ENCODE measurements at regions not wholly inside any gene's neighbourhood (a gene's known extent, or its start where the extent isn't known, plus 50 kb on each side); places are given as distances from the start of the nearest gene placed in this dataset.

DNA sequence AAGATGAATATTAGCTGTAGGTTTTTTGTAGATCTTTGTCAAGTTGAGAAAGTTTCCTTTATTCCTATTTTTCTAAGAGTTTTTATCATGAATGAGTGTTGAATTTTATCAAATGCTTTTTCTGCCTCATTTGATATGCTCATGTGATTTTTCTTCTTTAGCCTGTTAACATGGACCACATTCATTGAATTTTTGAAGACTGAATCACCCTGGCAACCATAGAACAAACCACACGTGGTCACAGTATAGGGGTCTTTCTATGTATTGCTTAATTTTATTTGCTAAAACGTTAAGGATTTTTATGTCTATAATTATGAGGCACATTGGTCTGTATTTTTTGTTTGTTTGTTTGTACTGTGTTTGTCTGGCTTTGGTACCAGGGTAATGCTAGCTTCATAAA, 201.7 kb upstream of the CWC22 start:
- peak; percentile 61 for DNase-seq (ENCODE audit: low read depth)

DNA sequence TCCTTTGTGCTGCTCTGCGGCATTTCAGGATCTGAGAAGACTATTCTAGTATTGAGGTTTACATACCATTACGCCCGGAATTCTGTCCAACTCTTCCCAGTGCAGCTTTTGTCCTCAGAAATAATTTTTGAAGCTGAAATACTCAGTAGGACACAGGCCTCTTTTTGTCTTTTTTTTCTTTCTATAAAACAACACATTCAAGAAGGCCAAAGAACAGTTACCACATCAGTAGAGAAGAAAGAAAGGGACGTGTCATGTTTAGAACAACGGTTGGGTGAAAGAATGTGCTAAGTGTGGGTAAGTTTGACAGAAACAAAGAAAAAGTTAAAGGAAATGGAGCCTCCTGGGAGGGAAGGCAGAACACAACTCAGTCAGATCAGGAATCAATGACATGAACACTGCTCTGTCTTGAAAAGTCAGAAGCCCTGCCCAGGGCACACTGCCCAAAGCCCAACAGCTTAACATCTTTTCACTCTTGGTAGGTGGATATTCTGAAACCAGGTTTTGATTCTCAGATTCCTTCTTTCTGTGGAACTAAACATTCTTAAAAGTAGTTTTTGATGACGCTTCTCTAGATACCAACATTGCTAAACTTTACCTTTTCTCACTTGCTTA, 198.6 kb upstream of the CWC22 start:
- DNase-seq (ENCODE audit: low read depth), result no peak

DNA sequence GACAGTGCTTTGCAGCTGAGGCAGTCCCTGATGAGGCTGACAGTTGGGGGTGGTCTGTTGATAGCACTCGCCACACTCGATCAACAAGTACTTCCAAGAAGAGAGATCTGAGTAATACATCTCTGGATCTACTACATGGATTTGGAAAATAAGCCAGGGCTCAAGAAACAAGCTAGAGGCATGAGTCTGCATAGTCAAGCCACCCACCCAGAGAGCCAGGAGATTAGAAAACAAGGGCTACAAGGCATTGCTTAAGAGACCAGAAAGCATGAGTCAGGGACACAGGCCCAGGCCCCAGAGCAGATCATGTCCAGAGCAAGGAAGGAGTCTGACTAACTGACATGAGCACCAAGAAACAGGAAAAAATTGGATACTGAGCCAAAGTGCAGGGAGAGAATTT, 196.9 kb upstream of the CWC22 start:
- peak; percentile 32 for DNase-seq (ENCODE audit: low read depth)

DNA sequence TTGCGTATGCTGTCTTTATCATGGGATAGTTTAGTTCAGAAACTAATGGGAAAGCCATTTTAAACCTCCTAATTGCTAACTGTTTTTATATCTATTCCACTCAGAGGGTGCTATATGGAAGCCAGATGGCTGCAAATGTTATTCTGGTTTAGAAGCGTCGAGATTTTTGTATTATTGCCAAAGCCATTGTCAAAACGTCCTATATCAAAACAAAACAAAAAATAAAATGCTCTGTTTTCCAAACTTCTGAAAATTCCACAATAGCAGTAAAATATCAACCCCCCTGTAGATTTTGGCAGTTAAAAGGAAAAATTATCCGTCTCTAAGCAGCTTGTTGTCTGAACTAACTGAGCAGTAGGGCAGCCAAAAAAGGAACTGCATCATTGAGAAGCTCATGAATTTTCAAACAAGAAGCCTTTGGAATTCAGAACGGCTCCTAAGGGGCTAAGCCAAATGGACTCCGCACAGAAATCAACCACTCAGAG, 195.4 kb upstream of the CWC22 start:
- DNase-seq (ENCODE audit: low read depth), result no peak

DNA sequence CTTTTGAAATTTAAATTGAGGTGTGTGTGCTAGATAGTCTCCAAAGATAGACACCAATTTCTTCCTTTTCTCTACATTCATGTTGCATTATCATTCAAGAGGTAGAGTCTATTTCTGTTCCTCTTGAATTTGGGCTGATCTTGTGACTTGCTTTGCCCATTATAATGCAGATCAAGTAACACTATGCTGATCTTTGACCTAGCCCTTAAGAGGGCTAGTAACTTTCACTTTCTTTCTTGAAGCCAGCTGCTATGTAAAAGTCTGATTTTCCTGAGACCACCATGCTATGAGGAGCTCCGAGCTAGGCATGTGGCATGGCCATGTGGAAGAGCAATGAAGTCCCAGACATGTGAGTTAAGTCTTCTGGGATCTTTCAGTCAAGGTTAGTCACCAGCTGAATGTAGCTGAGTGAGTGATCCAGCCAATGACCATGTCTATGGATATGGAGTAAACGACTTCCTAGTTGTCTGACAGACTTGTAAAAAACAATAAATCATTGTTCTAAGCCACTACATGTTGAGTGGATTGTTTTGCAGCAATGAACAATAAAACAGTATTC, 189.4 kb upstream of the CWC22 start:
- DNase-seq (ENCODE audit: low read depth), result no peak

DNA sequence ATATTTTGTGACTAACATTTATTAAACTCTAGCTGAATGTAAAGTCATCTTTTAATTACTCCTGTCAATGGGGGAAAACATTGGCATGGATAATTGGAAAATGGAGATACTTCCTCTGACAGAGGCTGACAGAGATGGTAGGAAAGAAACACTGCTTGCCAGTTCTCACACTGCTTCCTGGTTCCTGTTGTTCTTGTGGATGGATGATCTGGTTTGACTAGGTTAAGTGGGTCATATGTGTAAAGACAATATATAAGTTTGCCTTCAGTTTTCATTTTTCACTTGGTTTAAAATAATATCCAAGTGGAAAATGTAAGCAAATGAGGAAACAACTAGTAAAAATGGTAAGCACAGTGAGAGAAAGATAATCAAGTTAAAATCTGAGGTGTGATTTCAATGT, 188.8 kb upstream of the CWC22 start:
- DNase-seq (ENCODE audit: low read depth), result no peak

DNA sequence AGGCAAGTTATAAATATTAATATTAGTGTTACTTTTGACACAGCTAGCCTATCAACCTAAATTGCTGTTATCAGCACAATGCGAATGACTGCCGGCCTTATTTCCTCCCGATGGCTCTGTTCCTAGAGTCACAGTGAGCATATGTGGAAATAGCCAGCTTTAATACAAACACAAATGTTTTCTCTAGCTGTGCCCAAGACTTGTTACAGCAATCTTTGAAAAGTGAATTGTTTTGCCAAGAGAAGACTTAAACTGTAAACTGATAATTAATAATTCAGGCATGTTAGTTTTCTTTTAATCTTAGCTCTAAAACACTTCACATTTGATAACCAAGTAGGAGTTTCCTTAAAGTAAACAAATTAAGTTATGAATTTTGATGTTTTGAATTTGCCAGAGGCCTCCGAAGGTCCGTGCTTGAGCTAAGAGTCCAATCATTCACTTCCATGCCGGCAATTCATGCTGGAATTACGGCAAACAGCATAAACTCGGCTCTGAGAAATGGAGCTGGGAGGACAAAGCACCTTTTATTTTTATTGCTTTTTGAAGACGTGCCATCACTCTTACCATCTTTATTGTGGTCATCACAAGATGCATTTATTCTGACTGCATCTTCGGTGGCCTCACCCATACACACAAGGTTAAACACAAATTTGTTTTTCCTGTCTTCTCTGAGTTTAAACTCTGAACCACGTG, 184.5 kb upstream of the CWC22 start:
- no peak for DNase-seq (ENCODE audit: low read depth)

DNA sequence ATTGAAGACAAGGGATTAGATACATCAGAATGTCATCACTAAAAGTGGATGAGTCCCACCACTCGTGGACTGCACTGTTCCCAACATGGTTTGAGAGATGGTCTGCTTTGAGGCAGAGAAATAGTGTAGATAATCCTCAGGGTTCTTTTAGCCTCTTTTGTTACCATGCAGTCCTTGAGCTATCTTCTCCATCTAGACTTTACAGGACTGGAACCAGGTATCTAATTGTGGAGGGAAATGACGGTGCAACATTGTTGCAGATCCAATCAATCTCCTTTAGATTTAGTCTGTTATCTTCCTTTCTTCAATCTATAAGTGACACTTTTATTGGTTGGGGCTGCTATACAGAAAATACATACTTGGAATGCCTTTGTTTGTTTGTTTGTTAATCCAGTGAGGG, 183.8 kb upstream of the CWC22 start:
- DNase-seq (ENCODE audit: low read depth), result no peak

DNA sequence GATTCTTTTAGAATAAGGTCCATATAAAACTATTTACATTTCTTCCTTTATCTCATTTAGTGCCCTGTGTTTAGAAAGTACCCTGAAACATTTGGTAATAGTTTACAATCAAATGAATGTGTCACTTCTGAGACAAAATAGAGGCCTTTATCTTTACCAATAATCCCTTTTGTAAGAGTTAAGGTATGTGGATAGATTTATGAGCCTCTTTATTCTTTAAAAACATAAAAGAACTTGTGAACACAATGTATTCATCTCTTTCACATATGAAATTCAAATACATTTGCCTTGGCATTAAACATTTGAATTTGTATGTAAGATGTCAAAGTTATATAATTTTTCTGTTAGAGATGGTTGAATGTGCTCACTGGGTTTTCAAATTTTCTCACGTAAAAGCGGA, 180.5 kb upstream of the CWC22 start:
- no peak for DNase-seq (ENCODE audit: low read depth)

DNA sequence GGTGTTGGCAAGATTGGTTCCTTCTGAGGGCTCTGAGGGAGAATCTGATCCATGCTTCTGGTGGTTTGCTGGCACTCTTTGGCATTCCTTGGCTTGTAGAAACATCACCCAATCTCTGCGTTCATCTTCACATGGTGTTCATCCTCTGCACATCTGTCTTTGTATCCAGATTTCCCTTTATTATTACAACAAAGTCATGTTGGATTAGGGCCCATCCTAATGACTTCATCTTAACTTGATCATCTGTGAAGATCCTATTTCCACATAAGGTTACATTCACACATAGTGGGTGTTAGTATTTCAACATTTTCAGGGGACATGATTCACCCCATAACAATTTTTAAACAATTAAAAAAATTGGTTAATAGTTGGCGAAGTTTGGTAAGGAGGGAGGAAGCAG, 177.4 kb upstream of the CWC22 start:
- peak; percentile 50 for DNase-seq (ENCODE audit: low read depth)

DNA sequence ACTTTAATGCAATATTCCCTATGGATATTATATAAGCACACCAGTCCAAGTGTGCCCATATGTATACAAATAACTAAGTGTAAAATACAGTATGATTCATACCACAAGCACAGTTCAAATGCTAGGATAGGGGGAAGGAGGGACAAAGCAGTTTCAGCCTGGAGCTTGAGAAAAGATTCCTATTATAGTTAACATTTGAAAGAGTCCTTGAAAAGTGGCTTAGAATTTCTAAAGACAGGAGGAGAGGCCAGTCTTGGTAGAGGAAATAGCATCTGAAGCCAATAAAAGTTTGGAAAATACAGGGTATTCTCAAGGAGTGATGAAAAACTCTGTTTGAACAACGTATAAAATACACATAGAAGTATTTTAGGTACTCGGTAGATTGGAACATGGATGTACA, 173.4 kb upstream of the CWC22 start:
- DNase-seq (ENCODE audit: low read depth), result no peak

DNA sequence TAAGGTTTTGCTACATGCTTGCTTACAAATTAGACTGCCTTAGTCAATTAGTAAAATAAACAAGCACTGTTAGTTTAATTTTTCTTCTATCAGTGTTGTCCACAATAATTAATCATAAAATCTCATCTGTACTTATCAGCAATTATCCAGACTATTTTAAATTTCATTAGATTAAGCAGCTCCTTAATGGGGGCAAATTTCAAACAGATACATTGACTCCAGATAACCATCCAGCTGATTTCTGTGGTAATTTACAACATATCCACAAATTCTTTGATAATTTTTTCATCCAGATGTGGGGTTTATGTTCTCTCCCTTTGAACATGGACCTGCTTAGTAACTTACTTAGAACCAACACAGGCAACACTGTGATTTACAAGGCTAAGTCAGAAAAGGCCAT, 170.4 kb upstream of the CWC22 start:
- no peak for DNase-seq (ENCODE audit: low read depth)

DNA sequence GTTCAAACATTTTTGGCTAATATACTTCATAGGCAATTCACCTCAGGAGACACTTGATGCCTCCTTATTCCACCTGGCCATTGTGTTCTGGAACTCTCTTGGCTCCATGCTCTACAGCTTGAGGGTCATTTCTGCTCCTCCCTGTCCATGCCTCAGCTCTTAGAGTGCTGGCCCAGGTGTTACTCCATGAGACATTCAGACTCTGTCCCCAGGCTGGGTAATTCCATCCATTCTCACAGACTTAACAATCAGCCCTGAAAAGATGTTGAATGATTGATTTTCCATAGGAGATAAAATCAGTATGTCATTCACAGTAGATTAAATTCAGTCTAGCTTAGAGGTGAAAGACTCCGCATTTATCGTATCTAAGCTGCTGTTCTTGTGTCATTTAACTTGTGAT, 168.6 kb upstream of the CWC22 start:
- DNase-seq (ENCODE audit: low read depth), result no peak

DNA sequence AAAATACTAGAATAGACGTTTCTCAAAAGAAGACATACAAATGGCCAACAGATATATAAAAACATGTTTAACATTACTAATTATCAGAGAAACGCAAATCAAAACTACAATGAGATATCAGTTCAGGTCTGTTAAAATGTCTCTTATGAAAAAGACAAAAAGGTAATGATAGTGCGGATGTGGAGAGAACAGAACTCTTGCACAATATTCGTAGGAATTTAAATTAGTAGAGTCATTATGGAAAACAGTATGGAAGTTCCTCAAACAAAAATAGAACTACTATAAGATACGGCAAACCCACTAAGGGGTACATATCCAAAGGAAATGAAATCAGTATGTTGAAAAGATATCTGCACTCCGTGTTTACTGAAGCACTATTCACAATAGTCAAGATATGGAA, 167.5 kb upstream of the CWC22 start:
- DNase-seq (ENCODE audit: low read depth), result no peak

DNA sequence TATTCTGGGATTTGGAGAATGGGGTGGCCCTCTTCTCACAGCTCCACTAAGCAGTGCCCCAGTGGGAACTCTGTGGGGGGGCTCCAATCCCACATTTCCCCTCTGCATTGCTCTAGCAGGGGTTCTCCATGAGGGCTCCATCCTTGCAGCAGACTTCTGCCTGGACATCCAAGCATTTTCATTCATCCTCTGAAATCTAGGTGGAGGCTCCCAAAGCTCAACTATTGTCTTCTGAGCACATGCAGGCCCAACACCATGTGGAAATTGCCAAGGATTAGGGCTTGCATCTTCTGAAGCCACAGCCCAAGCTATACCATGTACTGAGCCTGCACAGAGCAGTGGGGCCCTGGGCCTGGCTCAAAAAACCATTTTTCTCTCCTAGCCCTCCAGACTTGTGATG, 162.4 kb upstream of the CWC22 start:
- DNase-seq (ENCODE audit: low read depth), result no peak

DNA sequence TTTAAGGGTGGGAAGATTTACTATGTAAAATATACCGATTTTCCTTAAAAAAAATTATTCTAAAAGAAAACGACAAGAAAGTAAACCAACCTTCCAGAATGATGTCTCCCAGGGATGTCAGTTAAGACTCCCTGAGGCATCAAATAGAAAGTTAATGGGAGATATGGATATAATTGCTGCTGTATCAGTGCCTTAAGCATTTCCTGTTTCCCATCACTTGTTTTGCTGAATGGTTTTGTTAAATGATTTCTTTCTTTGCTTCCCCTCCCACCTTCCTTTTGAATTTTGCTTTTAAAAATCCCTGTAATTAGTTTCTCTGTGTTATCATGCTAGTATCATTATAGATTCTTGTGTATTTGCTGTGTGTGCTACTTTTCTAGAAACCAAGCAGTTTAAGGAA, 154.3 kb upstream of the CWC22 start:
- DNase-seq (ENCODE audit: low read depth), result peak; percentile 2

DNA sequence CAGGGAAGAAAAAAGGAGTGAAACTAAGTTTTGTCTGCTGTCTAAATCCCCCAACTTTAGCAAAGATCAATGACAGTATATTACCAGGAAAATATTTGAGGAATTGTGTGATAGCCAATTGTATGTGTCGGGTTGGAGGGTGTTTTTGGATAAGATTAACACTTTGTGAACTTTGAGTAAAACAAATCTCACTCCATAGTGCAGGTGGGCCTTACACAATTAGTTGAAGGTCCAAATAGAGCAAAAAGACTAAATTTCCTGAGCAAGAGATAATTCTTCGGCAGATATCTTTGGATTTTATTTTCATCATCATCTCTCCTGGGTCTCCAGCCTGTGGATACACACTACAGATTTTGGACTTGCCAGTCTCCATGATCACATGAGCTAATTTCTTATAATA, 152.8 kb upstream of the CWC22 start:
- DNase-seq (ENCODE audit: low read depth), result no peak

DNA sequence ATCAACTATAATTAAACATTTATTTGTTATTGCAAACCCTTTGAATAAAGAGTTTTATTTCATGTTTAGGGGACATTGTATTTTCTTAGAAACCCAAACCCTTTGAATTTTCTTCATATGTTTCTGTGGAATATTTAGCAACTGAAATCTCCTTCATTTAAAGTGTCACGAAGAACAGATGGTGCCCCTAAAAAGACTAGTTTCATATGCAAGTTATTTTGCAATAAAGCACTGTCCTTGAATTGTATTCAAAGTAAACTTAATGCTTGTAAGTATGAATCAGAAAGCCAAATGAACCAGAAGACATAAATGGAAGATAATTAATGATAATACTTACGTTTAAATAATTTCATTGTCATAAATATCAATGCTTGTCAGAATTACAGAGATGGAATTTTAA, 151.9 kb upstream of the CWC22 start:
- no peak for DNase-seq (ENCODE audit: low read depth)

DNA sequence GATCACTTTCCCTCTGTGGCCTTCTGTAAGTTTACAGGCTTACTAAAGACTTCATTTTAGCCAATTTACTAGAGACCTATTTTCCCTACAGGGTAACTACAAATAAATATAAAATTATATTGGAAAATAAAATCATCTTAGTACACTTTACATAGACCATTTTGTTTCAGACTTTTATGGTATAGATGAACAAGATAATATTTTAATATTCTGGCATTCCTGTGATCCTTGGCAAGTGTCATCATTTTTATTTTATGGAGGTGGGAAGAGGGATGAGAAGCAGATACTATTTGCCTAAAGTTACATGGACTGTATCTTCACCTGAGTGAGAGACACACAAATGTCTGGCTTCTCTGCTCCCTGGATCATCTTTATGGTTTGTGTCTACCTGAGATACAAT, 149.6 kb upstream of the CWC22 start:
- no peak for DNase-seq (ENCODE audit: low read depth)

DNA sequence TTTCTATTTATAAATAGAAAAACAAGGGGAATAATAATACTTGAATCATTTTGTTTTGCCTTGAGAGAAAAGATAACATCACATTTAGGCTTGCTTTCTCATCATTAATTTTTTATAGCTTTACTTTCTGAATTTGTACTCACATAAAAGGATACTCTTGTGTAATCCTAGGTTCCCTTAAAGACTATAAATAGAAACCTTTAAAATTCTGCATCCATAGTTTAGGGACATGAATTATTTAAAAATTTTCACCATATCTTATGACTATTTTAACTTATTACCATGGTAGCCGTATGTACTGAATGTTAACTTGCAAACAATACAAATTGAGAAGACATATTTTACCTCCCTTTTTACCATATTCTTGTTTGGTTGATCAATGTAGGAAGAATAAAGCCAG, 143.5 kb upstream of the CWC22 start:
- DNase-seq (ENCODE audit: low read depth), result no peak

DNA sequence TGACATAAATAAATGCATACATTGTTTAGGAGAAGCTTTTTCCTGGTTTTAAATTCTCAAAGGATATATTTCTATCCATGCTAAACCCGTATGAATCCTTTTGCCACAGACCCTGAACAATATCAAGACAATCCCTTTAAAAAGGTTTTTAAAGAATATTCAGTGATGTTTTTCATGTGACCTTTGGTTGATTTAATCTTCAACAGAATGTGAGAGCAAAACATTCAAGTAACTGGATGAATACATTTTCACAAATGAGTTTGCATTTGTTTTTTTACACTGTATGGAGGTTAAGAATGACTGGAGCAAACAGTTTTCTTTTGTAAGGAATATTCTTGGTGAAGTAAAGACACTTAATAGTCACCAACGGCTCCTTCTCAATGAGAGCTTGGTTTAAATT, 139.4 kb upstream of the CWC22 start:
- DNase-seq (ENCODE audit: low read depth), result no peak

DNA sequence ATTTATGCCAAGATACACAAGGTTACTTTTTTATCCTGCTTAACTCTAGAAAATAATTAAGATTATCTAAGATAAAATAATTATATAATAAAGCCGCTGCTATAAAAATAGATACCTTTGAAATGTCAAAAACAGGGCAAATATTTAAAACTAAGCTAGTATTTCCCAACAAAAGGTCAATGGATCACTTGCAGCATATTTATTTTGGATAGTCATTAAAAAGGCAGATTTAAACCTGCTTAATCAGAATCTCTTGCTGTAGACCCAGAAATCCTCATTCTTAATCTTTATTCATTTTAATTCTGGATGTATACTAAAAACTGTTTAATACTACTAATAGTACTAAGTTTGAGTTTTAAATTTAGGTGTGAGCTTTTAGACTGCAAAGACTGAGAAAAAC, 139.0 kb upstream of the CWC22 start:
- no peak for DNase-seq (ENCODE audit: low read depth)

DNA sequence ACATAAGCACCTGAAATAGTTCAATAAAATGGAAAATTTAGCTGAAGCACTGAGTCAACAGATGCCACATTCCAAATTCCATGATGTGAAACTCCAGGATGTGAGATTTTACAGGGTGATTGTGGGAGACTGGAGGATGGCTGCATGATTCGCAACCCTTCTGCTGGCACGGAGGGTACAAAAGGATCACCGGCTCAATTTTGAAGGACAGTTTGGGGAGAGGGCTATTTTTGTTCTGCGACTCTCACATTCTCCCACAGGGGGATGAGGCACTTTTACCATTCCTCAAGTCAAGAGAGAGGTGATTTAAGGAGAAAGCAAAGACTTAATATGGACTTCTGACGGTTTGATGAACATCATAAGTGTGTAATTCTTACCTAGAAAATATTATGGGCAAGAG, 138.1 kb upstream of the CWC22 start:
- DNase-seq (ENCODE audit: low read depth), result no peak

DNA sequence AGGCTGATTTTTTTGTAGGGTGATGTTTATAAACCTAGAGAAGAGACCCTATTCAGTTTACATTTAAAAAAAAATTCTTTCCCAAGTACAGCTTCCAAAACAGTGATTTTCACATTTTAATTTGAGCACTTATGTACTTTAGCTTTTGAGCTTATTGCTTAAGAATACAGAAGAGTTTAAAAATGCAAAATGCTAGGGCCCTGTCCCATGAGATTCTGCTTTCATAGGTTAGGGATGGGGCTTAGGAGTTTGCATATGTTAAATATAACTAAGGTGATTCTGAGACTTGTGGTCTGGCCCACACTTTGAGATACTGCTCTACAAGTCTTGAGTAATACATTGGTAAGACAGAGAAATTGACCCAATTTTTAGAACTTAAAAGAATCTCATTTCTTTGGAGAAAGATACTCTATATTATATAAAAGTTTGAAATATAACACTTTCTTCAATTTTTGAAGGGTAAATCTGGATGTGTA, 137.3 kb upstream of the CWC22 start:
- DNase-seq (ENCODE audit: low read depth), result no peak
